K562 (cell line): ENCODE measurements at regions not wholly inside any gene's neighbourhood (a gene's known extent, or its start where the extent isn't known, plus 50 kb on each side); places are given as distances from the start of the nearest gene placed in this dataset.

Source experiments
- FOXK2 ChIP-seq, 2 experiments: fragments of 450-650 bp; IDR thresholded peaks in 1 of 2; conservative IDR thresholded peaks in 1 of 2; 2 replicates each; pipeline ENCODE4 v1.6.1; 2016; ENCODE audit warnings: low read depth in 2 of 2, mild to moderate bottlenecking in 1 of 2
- SP1 ChIP-seq: sonication (generic); formaldehyde crosslinking; IDR thresholded peaks from 2 replicates; pipeline ENCODE4 v1.8.1; 2022; ENCODE audit warnings: mild to moderate bottlenecking, missing genetic modification reagents
- TSHZ1 ChIP-seq: fragments of 250-450 bp; sonication (Bioruptor Pico); IDR thresholded peaks from 2 replicates; pipeline ENCODE4 v1.4.0; 2020; ENCODE audit warnings: mild to moderate bottlenecking, moderate library complexity
- ZBTB7A ChIP-seq: IDR thresholded peaks from 2 replicates; pipeline ENCODE4 v1.6.1; 2011; ENCODE audit warnings: low read depth, mild to moderate bottlenecking, low read length, moderate library complexity, borderline replicate concordance; ENCODE audit not compliant: control insufficient read depth
- ZFP36 ChIP-seq: fragments of 150-350 bp; IDR thresholded peaks from 2 replicates; pipeline ENCODE4 v1.6.1; 2018; ENCODE audit warnings: low read length, low read depth; ENCODE audit not compliant: partially characterized antibody
- ZNF146 ChIP-seq: IDR thresholded peaks from one replicate; pipeline ENCODE4 v1.6.1; 2018; ENCODE audit warnings: missing compliant biosample characterization; ENCODE audit not compliant: unreplicated experiment
- ZNF274 ChIP-seq: IDR thresholded peaks from 2 replicates; pipeline ENCODE4 v1.6.1; 2011; ENCODE audit warnings: low read depth, mild to moderate bottlenecking, low read length, moderate library complexity, borderline replicate concordance

DNA sequence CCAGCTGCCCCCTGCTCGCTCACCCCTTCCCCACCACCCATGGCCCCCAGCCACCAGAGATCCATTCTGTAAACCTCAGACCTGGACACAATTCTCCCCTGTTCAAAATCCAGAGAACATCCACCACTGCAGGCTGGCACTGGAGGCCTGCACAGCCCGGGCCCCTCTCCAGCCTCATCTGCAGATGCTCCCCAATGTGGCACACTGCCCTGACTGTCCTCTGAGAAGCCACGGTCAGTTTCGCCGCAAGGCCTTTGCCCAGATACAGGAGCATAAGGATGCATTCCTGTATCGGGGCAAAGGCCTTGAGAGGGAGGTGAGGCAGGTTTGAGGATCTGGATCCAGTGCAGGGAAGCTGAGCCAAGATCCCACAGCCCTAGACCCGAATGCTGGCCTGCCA, 175.4 kb upstream of the LINGO1 start:
- TF ChIP-seq SP1 (CRISPR knock-in tag) (no peak), ZNF146 (CRISPR knock-in tag) (no peak), TSHZ1 (CRISPR knock-in tag) (no peak), ZNF274 (no peak), ZBTB7A (no peak), FOXK2 (conservative IDR thresholded peaks at IDR 0.05 in 1 of 2, IDR thresholded peaks at IDR 0.05 in 1 of 2; ENCODE audit: low read depth in 2 of 2) (no peak), ZFP36 (no peak)
